GM12878 (cell line): ENCODE measurements at regions not wholly inside any gene's neighbourhood (a gene's known extent, or its start where the extent isn't known, plus 50 kb on each side); places are given as distances from the start of the nearest gene placed in this dataset.

ENCODE experiments used
- ATAC-seq: fragments of 200-7000 bp; cut with Tn5 transposase; 3 replicates; pipeline ENCODE4 v1.9.1; 2020; ENCODE audit warnings: mild to moderate bottlenecking, moderate library complexity
- BruUV-seq: library from RNA; stranded (reverse); fragments of 400-500 nt; replicated peaks from 2 replicates; lab custom pipeline; 2021; lab: Mats Ljungman, UMichigan
- CTCF ChIA-PET: fragments of 300-600 bp; sonication (Branson Sonifier 250); formaldehyde crosslinking; extraction: SDS; loops from one replicate; lab custom pipeline; 2021; ENCODE audit warnings: inconsistent platforms; lab: Yijun Ruan, JAX
- POLR2A ChIA-PET: fragments of 350-600 bp; formaldehyde crosslinking; extraction: SDS; loops from one replicate; lab custom pipeline; 2021; ENCODE audit warnings: inconsistent platforms; lab: Charles Lee
- RAD21 ChIA-PET: fragments of 300-600 bp; sonication (Branson Sonifier 250); formaldehyde crosslinking; loops from one replicate; lab custom pipeline; 2023; ENCODE audit warnings: antibody characterized with exemption; ENCODE audit not compliant: unreplicated experiment; lab: Charles Lee
- SMC1A ChIA-PET: fragments of 300-600 bp; sonication (Branson Sonifier 250); formaldehyde crosslinking; loops from one replicate; lab custom pipeline; 2023; ENCODE audit not compliant: unreplicated experiment, uncharacterized antibody; lab: Charles Lee
- DNase-seq: peaks from one replicate; pipeline ENCODE4 v3.0.0-alpha.2; 2011; ENCODE audit warnings: low read depth, low spot score
- FAIRE-seq: peaks from 3 replicates; lab custom pipeline; 2011; peaks lifted over from hg19 to GRCh38; lab: Jason Lieb, UNC
- H2AFZ ChIP-seq: 2 replicates; pipeline ENCODE4 v1.6.0; 2011; ENCODE audit warnings: low read depth, low read length, control low read depth; ENCODE audit not compliant: control insufficient read depth
- H3K27ac ChIP-seq: 2 replicates; pipeline ENCODE4 v1.5.1; 2011; ENCODE audit warnings: control low read depth; ENCODE audit not compliant: control insufficient read depth, insufficient read depth
- H3K27me3 ChIP-seq, 2 experiments: replicated peaks in 1 of 2; 2 replicates each; pipeline versions ENCODE4 v1.6.0 to v1.6.1; 2011; ENCODE audit warnings: low read length in 1 of 2; ENCODE audit not compliant: control insufficient read depth in 2 of 2, insufficient read depth in 2 of 2
- H3K36me3 ChIP-seq, 2 experiments: 2 replicates each; pipeline ENCODE4 v1.5.1; 2011; ENCODE audit warnings: low read length in 1 of 2; ENCODE audit not compliant: control insufficient read depth in 2 of 2, insufficient read depth in 2 of 2
- H3K4me1 ChIP-seq: 2 replicates; pipeline ENCODE4 v1.6.1; 2011; ENCODE audit warnings: mild to moderate bottlenecking, low read length, moderate library complexity, mixed read lengths; ENCODE audit not compliant: control insufficient read depth, insufficient read depth
- H3K4me2 ChIP-seq: 2 replicates; pipeline ENCODE4 v1.6.0; 2011; ENCODE audit warnings: control low read depth; ENCODE audit not compliant: control insufficient read depth, insufficient read depth
- H3K4me3 ChIP-seq: fragments of 200-600 bp; sonication (generic); 2 replicates; pipeline ENCODE4 v1.5.1; 2016
- H3K79me2 ChIP-seq: 2 replicates; pipeline ENCODE4 v1.6.0; 2011; ENCODE audit warnings: low read length; ENCODE audit not compliant: control insufficient read depth, insufficient read depth
- H3K9ac ChIP-seq: 2 replicates; pipeline ENCODE4 v1.8.0; 2011; ENCODE audit warnings: low read length, control low read depth, mixed read lengths; ENCODE audit not compliant: control insufficient read depth, insufficient read depth
- H3K9me3 ChIP-seq: replicated peaks from 3 replicates; pipeline ENCODE4 v1.5.1; 2011; ENCODE audit warnings: mild to moderate bottlenecking, low read length; ENCODE audit not compliant: control insufficient read depth, insufficient read depth
- H4K20me1 ChIP-seq: 2 replicates; pipeline ENCODE4 v1.6.0; 2011; ENCODE audit not compliant: control insufficient read depth, insufficient read depth
- CBX3 ChIP-seq: fragments of 200-600 bp; sonication (generic); IDR thresholded peaks from 2 replicates; pipeline ENCODE4 v1.6.1; 2016; ENCODE audit warnings: low read depth, borderline replicate concordance
- CHD1 ChIP-seq: IDR thresholded peaks from 2 replicates; pipeline ENCODE4 v1.6.1; 2012; ENCODE audit warnings: low read depth, low read length, improper control_type of control experiment
- EED ChIP-seq: sonication (generic); IDR thresholded peaks from 2 replicates; pipeline ENCODE4 v1.6.1; 2016; ENCODE audit warnings: antibody characterized with exemption, low read depth
- EZH2 ChIP-seq: IDR thresholded peaks from 2 replicates; pipeline ENCODE4 v1.6.1; 2012; ENCODE audit warnings: low read depth, mild to moderate bottlenecking, control low read depth, inconsistent platforms, low read length, borderline replicate concordance; ENCODE audit not compliant: control insufficient read depth
- JUND ChIP-seq: IDR thresholded peaks from 2 replicates; pipeline ENCODE4 v1.6.1; 2012; ENCODE audit warnings: low read depth, mild to moderate bottlenecking, low read length, improper control_type of control experiment, moderate library complexity
- NR2F1 ChIP-seq: fragments of 450-650 bp; conservative IDR thresholded peaks from 2 replicates; pipeline ENCODE4 v1.6.1; 2017; ENCODE audit warnings: mild to moderate bottlenecking
- PAX5 ChIP-seq: IDR thresholded peaks from 2 replicates; pipeline ENCODE4 v1.6.1; 2011; ENCODE audit warnings: low read depth, low read length, borderline replicate concordance
- RAD51 ChIP-seq: fragments of 450-650 bp; IDR thresholded peaks from 2 replicates; pipeline ENCODE4 v1.6.1; 2016; ENCODE audit warnings: moderate library complexity, mild to moderate bottlenecking, inconsistent platforms
- RFX5 ChIP-seq: IDR thresholded peaks from 2 replicates; pipeline ENCODE4 v1.6.1; 2011; ENCODE audit warnings: low read depth, low read length, improper control_type of control experiment
- SP1 ChIP-seq: IDR thresholded peaks from one replicate; pipeline ENCODE4 v1.6.1; 2011; ENCODE audit warnings: low read depth, low read length
- YBX1 ChIP-seq: fragments of 450-650 bp; IDR thresholded peaks from 2 replicates; pipeline ENCODE4 v1.6.1; 2016; ENCODE audit warnings: antibody characterized with exemption
- ZNF24 ChIP-seq: fragments of 450-650 bp; IDR thresholded peaks from 2 replicates; pipeline ENCODE4 v1.6.1; 2017; ENCODE audit warnings: antibody characterized with exemption, mild to moderate bottlenecking
- ZNF274 ChIP-seq: IDR thresholded peaks from one replicate; pipeline ENCODE4 v1.8.0; 2011; ENCODE audit not compliant: insufficient read length, insufficient read depth
- ZNF384 ChIP-seq: IDR thresholded peaks from 2 replicates; pipeline ENCODE4 v1.6.1; 2012; ENCODE audit warnings: low read depth, mild to moderate bottlenecking, low read length, improper control_type of control experiment, borderline replicate concordance
- WGBS: methylation state at CpG from one replicate; pipeline ENCODE4 v1.1.6; 2016; ENCODE audit warnings: low lambda C conversion rate; ENCODE audit not compliant: insufficient replicate concordance, insufficient coverage; ENCODE audit errors: missing lambda C conversion rate; 5-methylcytosine and 5-hydroxymethylcytosine counted together
- in situ Hi-C: fragments of 300-500 bp; cut with MboI; formaldehyde crosslinking; loops from 9 replicates; pipeline ENCODE4 v1.14.3; 2018; ENCODE audit warnings: mixed read lengths
- intact Hi-C: fragments of 100-400 bp; cut with micrococcal nuclease; formaldehyde crosslinking; loops from one replicate; pipeline ENCODE4 v1.14.2; 2022; ENCODE audit not compliant: unreplicated experiment
- TF ChIP-seq, protein P1 (sequence below): IDR thresholded peaks from 2 replicates; pipeline ENCODE4 v1.6.1; 2012; ENCODE audit warnings: improper control_type of control experiment, low read depth, low read length; ENCODE audit not compliant: insufficient replicate concordance
- TF ChIP-seq, protein P2 (sequence below): fragments of 450-650 bp; IDR thresholded peaks from 2 replicates; pipeline ENCODE4 v1.6.1; 2017; ENCODE audit warnings: mild to moderate bottlenecking
- TF ChIP-seq, protein P3 (sequence below): IDR thresholded peaks from 2 replicates; pipeline ENCODE4 v1.6.1; 2012; ENCODE audit warnings: low read depth, low read length, improper control_type of control experiment

DNA sequence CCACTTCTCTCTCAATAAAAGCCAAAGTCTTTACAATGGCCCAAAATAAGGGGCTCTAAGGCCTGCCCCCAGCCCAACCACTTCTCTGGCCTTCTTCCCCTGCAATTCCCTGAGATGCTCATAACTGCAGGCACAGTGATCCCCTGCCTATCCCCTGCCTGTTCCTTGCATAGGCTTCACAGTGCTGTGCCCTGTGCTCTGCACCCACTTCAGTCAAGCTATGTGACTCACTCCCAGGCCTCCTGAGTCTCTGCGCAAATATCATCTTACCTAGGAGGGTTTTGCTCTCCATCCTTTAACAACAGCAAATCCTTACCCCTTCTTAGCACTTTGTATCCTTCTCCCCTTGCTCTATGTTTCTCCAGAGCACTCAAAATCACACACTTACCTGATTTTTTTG, 242.2 kb downstream of the MSRB3 start:
- H3K9me3 ChIP-seq = no peaks in the 10 kb centered on the region
- H3K36me3 ChIP-seq = no peaks in the 10 kb centered on the region
- DNase-seq = no peak
- no peak overlapping the region for H3K4me2 ChIP-seq
- no peaks in the 10 kb centered on the region for H4K20me1 ChIP-seq
- no peak overlapping the region for H3K9ac ChIP-seq
- H3K79me2 ChIP-seq = no peaks in the 10 kb centered on the region
- H3K4me1 ChIP-seq = no peaks in the 10 kb centered on the region
- no TSS peak for BruUV-seq
- intact Hi-C loops = no loop called here
- no peaks in the 10 kb centered on the region for H3K27me3 ChIP-seq
- no peak overlapping the region for H3K27ac ChIP-seq
- ChIA-PET SMC1A (no interaction called here), RAD21 (no interaction called here), CTCF (no interaction called here), POLR2A (no interaction called here)
- no peak overlapping the region for H2AFZ ChIP-seq
- FAIRE-seq = no peak
- H3K4me3 ChIP-seq = no peak overlapping the region
- 45% methylated on average over 1 of the region's 1 CpG for WGBS
- no peak for ATAC-seq
- in situ Hi-C loops = no loop called here
- no peak for TF ChIP-seq CHD1
- no peak for TF ChIP-seq ZNF24
- TF ChIP-seq, protein P1, sequence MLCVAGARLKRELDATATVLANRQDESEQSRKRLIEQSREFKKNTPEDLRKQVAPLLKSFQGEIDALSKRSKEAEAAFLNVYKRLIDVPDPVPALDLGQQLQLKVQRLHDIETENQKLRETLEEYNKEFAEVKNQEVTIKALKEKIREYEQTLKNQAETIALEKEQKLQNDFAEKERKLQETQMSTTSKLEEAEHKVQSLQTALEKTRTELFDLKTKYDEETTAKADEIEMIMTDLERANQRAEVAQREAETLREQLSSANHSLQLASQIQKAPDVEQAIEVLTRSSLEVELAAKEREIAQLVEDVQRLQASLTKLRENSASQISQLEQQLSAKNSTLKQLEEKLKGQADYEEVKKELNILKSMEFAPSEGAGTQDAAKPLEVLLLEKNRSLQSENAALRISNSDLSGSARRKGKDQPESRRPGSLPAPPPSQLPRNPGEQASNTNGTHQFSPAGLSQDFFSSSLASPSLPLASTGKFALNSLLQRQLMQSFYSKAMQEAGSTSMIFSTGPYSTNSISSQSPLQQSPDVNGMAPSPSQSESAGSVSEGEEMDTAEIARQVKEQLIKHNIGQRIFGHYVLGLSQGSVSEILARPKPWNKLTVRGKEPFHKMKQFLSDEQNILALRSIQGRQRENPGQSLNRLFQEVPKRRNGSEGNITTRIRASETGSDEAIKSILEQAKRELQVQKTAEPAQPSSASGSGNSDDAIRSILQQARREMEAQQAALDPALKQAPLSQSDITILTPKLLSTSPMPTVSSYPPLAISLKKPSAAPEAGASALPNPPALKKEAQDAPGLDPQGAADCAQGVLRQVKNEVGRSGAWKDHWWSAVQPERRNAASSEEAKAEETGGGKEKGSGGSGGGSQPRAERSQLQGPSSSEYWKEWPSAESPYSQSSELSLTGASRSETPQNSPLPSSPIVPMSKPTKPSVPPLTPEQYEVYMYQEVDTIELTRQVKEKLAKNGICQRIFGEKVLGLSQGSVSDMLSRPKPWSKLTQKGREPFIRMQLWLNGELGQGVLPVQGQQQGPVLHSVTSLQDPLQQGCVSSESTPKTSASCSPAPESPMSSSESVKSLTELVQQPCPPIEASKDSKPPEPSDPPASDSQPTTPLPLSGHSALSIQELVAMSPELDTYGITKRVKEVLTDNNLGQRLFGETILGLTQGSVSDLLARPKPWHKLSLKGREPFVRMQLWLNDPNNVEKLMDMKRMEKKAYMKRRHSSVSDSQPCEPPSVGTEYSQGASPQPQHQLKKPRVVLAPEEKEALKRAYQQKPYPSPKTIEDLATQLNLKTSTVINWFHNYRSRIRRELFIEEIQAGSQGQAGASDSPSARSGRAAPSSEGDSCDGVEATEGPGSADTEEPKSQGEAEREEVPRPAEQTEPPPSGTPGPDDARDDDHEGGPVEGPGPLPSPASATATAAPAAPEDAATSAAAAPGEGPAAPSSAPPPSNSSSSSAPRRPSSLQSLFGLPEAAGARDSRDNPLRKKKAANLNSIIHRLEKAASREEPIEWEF = no peak
- TF ChIP-seq, protein P2, sequence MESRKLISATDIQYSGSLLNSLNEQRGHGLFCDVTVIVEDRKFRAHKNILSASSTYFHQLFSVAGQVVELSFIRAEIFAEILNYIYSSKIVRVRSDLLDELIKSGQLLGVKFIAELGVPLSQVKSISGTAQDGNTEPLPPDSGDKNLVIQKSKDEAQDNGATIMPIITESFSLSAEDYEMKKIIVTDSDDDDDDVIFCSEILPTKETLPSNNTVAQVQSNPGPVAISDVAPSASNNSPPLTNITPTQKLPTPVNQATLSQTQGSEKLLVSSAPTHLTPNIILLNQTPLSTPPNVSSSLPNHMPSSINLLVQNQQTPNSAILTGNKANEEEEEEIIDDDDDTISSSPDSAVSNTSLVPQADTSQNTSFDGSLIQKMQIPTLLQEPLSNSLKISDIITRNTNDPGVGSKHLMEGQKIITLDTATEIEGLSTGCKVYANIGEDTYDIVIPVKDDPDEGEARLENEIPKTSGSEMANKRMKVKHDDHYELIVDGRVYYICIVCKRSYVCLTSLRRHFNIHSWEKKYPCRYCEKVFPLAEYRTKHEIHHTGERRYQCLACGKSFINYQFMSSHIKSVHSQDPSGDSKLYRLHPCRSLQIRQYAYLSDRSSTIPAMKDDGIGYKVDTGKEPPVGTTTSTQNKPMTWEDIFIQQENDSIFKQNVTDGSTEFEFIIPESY = no peak
- TF ChIP-seq RAD51 = no peak
- no peak for TF ChIP-seq RFX5
- no peak for TF ChIP-seq ZNF384
- no peak for TF ChIP-seq EZH2
- no peak for TF ChIP-seq YBX1
- TF ChIP-seq PAX5 = no peak
- TF ChIP-seq NR2F1 = no peak
- TF ChIP-seq, protein P3, sequence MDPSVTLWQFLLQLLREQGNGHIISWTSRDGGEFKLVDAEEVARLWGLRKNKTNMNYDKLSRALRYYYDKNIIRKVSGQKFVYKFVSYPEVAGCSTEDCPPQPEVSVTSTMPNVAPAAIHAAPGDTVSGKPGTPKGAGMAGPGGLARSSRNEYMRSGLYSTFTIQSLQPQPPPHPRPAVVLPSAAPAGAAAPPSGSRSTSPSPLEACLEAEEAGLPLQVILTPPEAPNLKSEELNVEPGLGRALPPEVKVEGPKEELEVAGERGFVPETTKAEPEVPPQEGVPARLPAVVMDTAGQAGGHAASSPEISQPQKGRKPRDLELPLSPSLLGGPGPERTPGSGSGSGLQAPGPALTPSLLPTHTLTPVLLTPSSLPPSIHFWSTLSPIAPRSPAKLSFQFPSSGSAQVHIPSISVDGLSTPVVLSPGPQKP = no peak
- no peak for TF ChIP-seq ZNF274
- TF ChIP-seq JUND = no peak
- TF ChIP-seq SP1 = no peak
- TF ChIP-seq EED = no peak
- TF ChIP-seq CBX3 = no peak
